ENCODE measurements at regions not wholly inside any gene's neighbourhood (a gene's known extent, or its start where the extent isn't known, plus 50 kb on each side); places are given as distances from the start of the nearest gene placed in this dataset.

GRCh38 chr3:83460052-83460451 lies 1498.7 kb upstream of the CADM2 start:
- ChIA-PET CTCF (no interaction called here), POLR2A (no interaction called here)
- no peak overlapping the region for H3K27ac ChIP-seq (ENCODE audit: extremely low read depth, low read depth, low read length)
- TF ChIP-seq ZSCAN4 (tag by site-specific recombination; IDR thresholded peaks at IDR 0.05) (no peak), ZNF239 (tag by site-specific recombination; IDR thresholded peaks at IDR 0.05) (no peak), ZBTB20 (tag by site-specific recombination; IDR thresholded peaks at IDR 0.05) (no peak), ATF2 (tag by site-specific recombination; IDR thresholded peaks at IDR 0.05; ENCODE audit: low read depth) (no peak), ZNF549 (tag by site-specific recombination; IDR thresholded peaks at IDR 0.05) (no peak), KLF1 (tag by site-specific recombination; IDR thresholded peaks at IDR 0.05) (no peak), ZNF202 (tag by site-specific recombination; IDR thresholded peaks at IDR 0.05; ENCODE audit: borderline replicate concordance) (no peak), IKZF3 (tag by site-specific recombination; IDR thresholded peaks at IDR 0.05) (no peak)
- H3K4me1 ChIP-seq (ENCODE audit: control insufficient read depth, insufficient read depth, low read length) = no peaks in the 10 kb centered on the region
- H3K4me3 ChIP-seq (ENCODE audit: low read depth, low read length) = no peak overlapping the region
- no peaks in the 10 kb centered on the region for H3K36me3 ChIP-seq (ENCODE audit: control insufficient read depth in 2 of 2, insufficient read depth in 1 of 2, low read length in 2 of 2)
- H3K9me3 ChIP-seq (ENCODE audit: control insufficient read depth, insufficient read depth, low read depth, low read length) = no peaks in the 10 kb centered on the region

GRCh38 chr3:83461411-83461810 lies 1497.4 kb upstream of the CADM2 start:
- no peaks in the 10 kb centered on the region for H3K36me3 ChIP-seq (ENCODE audit: control insufficient read depth in 2 of 2, insufficient read depth in 1 of 2, low read length in 2 of 2)
- ChIA-PET POLR2A (no interaction called here), CTCF (no interaction called here)
- H3K4me1 ChIP-seq (ENCODE audit: control insufficient read depth, insufficient read depth, low read length) = no peaks in the 10 kb centered on the region
- no peak overlapping the region for H3K4me3 ChIP-seq (ENCODE audit: low read depth, low read length)
- H3K9me3 ChIP-seq (ENCODE audit: control insufficient read depth, insufficient read depth, low read depth, low read length) = no peaks in the 10 kb centered on the region
- no peak overlapping the region for H3K27ac ChIP-seq (ENCODE audit: extremely low read depth, low read depth, low read length)
- no peak for TF ChIP-seq ZNF610 (tag by site-specific recombination; IDR thresholded peaks at IDR 0.05; ENCODE audit: borderline replicate concordance)
- TF ChIP-seq ZNF623 (tag by site-specific recombination; IDR thresholded peaks at IDR 0.05) = no peak
- TF ChIP-seq KLF7 (tag by site-specific recombination; IDR thresholded peaks at IDR 0.05; ENCODE audit: borderline replicate concordance) = no peak
- TF ChIP-seq REST (tag by site-specific recombination; IDR thresholded peaks at IDR 0.05) = no peak
- TF ChIP-seq ZNF202 (tag by site-specific recombination; IDR thresholded peaks at IDR 0.05; ENCODE audit: borderline replicate concordance) = no peak
- TF ChIP-seq ZNF449 (tag by site-specific recombination; IDR thresholded peaks at IDR 0.05) = no peak
- no peak for TF ChIP-seq ZNF223 (tag by site-specific recombination; IDR thresholded peaks at IDR 0.05)
- TF ChIP-seq ZNF830 (tag by site-specific recombination; IDR thresholded peaks at IDR 0.05; ENCODE audit: low read depth) = no peak
- TF ChIP-seq ZNF132 (tag by site-specific recombination; IDR thresholded peaks at IDR 0.05; ENCODE audit: borderline replicate concordance) = no peak
- TF ChIP-seq INSM2 (tag by site-specific recombination; IDR thresholded peaks at IDR 0.05) = no peak
- TF ChIP-seq PRDM6 (tag by site-specific recombination; IDR thresholded peaks at IDR 0.05) = no peak

All from HEK293 (cell line).